HG02610 (cell line): ENCODE measurements at regions not wholly inside any gene's neighbourhood (a gene's known extent, or its start where the extent isn't known, plus 50 kb on each side); places are given as distances from the start of the nearest gene placed in this dataset.
A peak's percentile ranks its signal among the peaks of the same experiment; 100 is the strongest.
"Not testable (repeated sequence)": the region's sequence is repeated elsewhere in the genome, so short reads cannot be mapped to it uniquely, and the experiment has no call there.

Source experiments
- ATAC-seq: cut with Tn5 transposase; IDR thresholded peaks from one replicate; pipeline ENCODE4 v1.9.1; 2021; ENCODE audit warnings: mild to moderate bottlenecking, moderate library complexity; ENCODE audit not compliant: unreplicated experiment

DNA sequence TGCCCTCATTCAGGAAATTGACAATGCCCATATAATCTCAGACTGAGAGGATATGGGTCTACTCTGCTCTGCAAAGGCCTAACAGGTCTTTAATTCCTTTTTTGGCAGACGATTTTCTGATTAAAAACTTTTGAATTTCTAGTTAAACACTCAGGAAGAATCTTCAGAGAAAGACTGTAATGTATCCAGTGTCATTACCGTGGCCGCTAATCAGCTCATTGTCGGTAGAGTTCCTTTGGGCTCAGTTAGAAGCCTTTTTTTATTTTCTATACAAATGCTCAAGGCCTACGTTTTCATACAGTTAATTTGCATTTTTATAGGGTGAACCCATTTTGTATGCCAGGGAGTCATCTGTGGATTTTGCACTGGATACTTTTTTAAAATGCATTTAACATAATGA lies 549.9 kb downstream of the RPS29 start:
- ATAC-seq, result no peak

GRCh38 chr14:49033131-49033530 lies 553.0 kb downstream of the RPS29 start:
- no peak for ATAC-seq

DNA sequence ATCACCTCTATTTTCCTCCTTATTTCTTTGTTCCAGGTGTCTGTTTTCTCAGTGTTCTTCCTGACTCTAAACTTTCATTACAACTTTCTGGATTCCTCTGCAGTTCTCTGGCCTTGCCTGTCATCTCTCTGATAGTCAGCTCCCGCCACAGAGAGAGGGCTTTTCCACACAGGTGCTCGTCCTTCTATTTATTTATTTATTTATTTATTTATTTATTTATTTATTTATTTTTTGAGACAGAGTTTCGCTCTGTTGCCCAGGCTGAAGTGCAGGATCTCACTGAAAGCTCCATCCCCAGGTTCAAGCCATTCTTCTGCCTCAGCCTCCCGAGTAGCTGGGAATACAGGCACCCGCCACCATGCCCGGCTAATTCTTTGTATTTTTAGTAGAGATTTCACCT lies 554.5 kb downstream of the RPS29 start:
- not testable (repeated sequence) for ATAC-seq

GRCh38 chr14:49019467-49020115 lies 566.6 kb downstream of the RPS29 start:
- peak; percentile 76 for ATAC-seq

GRCh38 chr14:49017447-49017846 lies 568.7 kb downstream of the RPS29 start:
- no peak for ATAC-seq

- ATAC-seq, result no peak
Observed at GRCh38 chr14:49016381-49016780, 569.8 kb downstream of the RPS29 start.

DNA sequence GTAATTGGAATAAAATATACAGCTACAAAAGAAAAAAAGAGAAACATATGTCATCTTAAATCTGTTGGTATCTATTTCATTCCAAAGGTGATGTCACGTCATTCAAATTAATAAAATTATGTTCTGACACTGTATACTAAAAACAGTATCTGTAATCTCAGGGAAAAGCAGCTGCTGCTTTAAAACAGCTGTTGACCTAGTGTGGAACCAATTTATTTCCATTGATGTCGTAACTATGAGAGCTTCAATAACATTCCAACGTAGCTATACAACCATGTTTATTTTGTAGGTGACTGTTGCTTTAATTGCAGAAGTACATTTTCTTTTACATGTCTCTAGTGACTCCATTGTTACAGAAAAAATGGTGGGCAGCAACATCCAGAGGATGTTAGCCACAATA lies 571.7 kb downstream of the RPS29 start:
- no peak for ATAC-seq

- ATAC-seq, result no peak
Observed at GRCh38 chr14:49008363-49008762, 577.8 kb downstream of the RPS29 start.

DNA sequence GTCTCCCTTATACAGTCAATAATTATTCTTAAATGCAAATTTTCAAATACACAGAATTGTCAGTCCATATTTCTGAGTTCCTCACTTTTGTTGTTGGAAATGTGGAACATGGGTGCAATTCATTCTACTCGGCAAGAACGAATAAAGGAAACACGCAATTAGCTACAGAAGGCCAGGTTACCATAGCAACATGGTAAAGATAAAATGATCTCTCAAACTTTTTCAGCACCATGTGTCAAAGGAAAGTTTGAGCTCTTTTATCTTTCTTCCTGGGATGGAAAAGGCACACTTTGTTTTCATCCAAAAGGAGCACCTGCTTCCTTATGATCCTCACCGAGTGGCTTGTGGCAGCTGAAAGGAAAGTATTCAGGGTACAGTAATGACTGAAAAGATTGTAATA lies 595.0 kb downstream of the RPS29 start:
- ATAC-seq, result no peak

GRCh38 chr14:48983351-48983888 lies 602.8 kb downstream of the RPS29 start:
- no peak for ATAC-seq

DNA sequence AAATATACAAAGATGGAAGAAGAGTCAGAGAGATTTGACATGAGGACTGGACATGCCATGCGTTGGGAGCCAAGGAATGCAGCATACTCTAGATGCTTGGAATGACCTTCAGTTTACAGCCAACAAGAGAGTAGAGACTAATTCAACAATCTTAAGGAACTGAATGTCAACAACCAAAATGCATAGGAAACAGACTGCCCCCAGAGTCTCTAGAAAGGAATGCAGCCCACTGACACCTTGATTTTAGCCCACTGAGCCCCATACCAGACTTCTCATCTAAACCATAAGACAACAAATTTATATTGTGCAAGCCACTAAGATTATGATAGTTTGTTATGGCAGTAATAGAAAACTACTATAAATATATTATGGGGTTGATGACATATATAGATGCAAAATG lies 611.2 kb downstream of the RPS29 start:
- ATAC-seq, result no peak

GRCh38 chr14:48973151-48973550 lies 613.0 kb downstream of the RPS29 start:
- no peak for ATAC-seq

- ATAC-seq, result no peak
Observed at GRCh38 chr14:48970943-48971342, 615.2 kb downstream of the RPS29 start.

GRCh38 chr14:48967419-48967818 lies 618.8 kb downstream of the RPS29 start:
- ATAC-seq, result no peak

- ATAC-seq, result no peak
Observed at GRCh38 chr14:48963231-48963790, 622.9 kb downstream of the RPS29 start.

GRCh38 chr14:48957486-48957885 lies 628.7 kb downstream of the RPS29 start:
- ATAC-seq, result no peak

GRCh38 chr14:48955857-48956256 lies 630.3 kb downstream of the RPS29 start:
- no peak for ATAC-seq

DNA sequence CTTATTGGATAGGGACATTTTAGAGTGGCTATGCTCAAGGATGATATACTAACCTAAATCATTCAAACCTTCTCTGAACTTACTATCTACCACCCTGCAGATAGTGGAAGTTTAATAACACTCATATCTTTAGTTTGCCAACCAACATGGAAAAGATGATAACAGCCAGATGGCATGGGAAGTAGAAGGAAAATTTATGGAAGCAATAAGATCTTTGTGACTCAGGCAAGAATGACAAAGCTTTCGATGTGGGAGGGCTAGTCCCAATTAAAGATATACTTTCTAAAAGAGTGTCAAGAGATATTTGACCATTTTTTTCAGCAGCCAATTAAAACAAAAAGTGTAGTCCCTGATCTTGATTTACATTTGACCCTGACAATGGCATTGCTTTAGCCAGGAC lies 631.7 kb downstream of the RPS29 start:
- ATAC-seq, result no peak

DNA sequence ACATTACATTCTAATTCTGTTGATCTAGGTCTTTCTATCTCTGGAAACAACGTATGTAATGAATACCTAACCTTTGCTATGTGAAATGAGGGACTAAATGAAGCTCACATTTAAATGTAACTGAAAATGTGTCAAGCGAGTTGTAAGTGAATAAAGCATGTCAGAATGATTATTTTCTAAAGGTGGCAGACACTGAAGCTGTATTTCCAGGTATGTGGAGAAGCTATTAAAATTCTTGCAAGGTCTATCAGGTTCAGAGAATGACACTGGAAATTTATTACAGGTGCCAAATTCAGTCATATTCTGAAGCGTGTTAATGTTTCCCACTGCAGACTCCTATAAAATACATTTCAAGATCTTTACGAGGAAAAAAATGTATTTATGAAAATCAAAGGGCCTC lies 641.4 kb downstream of the RPS29 start:
- no peak for ATAC-seq

GRCh38 chr14:48943913-48944312 lies 642.3 kb downstream of the RPS29 start:
- no peak for ATAC-seq

GRCh38 chr14:48937541-48938195 lies 648.5 kb downstream of the RPS29 start:
- no peak for ATAC-seq

DNA sequence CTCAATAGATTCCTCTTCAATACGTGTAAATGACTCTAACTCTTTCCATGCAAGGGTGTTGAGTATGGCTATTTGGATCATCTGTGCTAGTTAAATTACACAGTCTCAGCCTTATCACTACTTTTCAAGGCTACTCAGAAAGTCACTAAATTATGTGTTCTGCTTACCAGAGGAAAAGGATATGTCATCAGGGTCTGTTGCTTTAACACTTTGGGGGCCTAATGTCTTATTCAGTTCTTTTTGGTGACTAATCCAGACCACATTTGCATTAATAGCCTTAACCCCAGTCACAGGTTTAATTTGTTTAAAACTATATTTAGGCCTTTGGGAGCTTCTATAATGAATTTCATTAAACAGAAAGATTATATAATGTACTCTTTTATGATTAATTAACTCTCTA lies 649.3 kb downstream of the RPS29 start:
- ATAC-seq, result no peak
